HL-60 (cell line): ENCODE measurements at regions not wholly inside any gene's neighbourhood (a gene's known extent, or its start where the extent isn't known, plus 50 kb on each side); places are given as distances from the start of the nearest gene placed in this dataset.

Source experiments
- CTCF ChIP-seq: IDR thresholded peaks from one replicate; pipeline ENCODE4 v1.5.1; 2011; ENCODE audit warnings: low read length, control low read depth, inconsistent platforms; ENCODE audit not compliant: insufficient read depth
- POLR2AphosphoS5 ChIP-seq: IDR thresholded peaks from 2 replicates; pipeline ENCODE4 v1.6.1; 2012; ENCODE audit warnings: low read depth
- SPI1 ChIP-seq: IDR thresholded peaks from 2 replicates; pipeline ENCODE4 v1.6.1; 2012; ENCODE audit warnings: low read depth, mild to moderate bottlenecking, borderline replicate concordance
- TF ChIP-seq, protein P1 (sequence below): IDR thresholded peaks from 2 replicates; pipeline ENCODE4 v1.6.1; 2012; ENCODE audit warnings: low read depth; ENCODE audit not compliant: insufficient replicate concordance

- TF ChIP-seq CTCF, result no peak
- TF ChIP-seq, protein P1, sequence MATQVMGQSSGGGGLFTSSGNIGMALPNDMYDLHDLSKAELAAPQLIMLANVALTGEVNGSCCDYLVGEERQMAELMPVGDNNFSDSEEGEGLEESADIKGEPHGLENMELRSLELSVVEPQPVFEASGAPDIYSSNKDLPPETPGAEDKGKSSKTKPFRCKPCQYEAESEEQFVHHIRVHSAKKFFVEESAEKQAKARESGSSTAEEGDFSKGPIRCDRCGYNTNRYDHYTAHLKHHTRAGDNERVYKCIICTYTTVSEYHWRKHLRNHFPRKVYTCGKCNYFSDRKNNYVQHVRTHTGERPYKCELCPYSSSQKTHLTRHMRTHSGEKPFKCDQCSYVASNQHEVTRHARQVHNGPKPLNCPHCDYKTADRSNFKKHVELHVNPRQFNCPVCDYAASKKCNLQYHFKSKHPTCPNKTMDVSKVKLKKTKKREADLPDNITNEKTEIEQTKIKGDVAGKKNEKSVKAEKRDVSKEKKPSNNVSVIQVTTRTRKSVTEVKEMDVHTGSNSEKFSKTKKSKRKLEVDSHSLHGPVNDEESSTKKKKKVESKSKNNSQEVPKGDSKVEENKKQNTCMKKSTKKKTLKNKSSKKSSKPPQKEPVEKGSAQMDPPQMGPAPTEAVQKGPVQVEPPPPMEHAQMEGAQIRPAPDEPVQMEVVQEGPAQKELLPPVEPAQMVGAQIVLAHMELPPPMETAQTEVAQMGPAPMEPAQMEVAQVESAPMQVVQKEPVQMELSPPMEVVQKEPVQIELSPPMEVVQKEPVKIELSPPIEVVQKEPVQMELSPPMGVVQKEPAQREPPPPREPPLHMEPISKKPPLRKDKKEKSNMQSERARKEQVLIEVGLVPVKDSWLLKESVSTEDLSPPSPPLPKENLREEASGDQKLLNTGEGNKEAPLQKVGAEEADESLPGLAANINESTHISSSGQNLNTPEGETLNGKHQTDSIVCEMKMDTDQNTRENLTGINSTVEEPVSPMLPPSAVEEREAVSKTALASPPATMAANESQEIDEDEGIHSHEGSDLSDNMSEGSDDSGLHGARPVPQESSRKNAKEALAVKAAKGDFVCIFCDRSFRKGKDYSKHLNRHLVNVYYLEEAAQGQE, result no peak
- no peak for TF ChIP-seq SPI1
- TF ChIP-seq POLR2AphosphoS5, result no peak
Observed at GRCh38 chr10:128574581-128575210, 448.5 kb upstream of the MKI67 start.
